GM12892 (cell line): ENCODE measurements at regions not wholly inside any gene's neighbourhood (a gene's known extent, or its start where the extent isn't known, plus 50 kb on each side); places are given as distances from the start of the nearest gene placed in this dataset.

ENCODE experiments used
- DNase-seq: peaks from one replicate; pipeline ENCODE4 v3.0.0; 2011; ENCODE audit not compliant: insufficient read length
- FAIRE-seq: peaks from 2 replicates; lab custom pipeline; 2011; peaks lifted over from hg19 to GRCh38; lab: Jason Lieb, UNC
- POLR2A ChIP-seq: IDR thresholded peaks from 2 replicates; pipeline ENCODE4 v1.6.1; 2011; ENCODE audit warnings: low read depth, low read length, control low read depth
- POLR2AphosphoS5 ChIP-seq: IDR thresholded peaks from 2 replicates; pipeline ENCODE4 v1.6.1; 2011; ENCODE audit warnings: low read depth, low read length, control low read depth
- TAF1 ChIP-seq: IDR thresholded peaks from 2 replicates; pipeline ENCODE4 v1.6.1; 2011; ENCODE audit warnings: low read depth, mild to moderate bottlenecking, control low read depth, low read length, borderline replicate concordance

GRCh38 chr13:97648171-97648880 lies 214.4 kb downstream of the RAP2A start:
- DNase-seq (no peak), FAIRE-seq (no peak)
- no peak for TF ChIP-seq TAF1
- TF ChIP-seq POLR2A, result no peak
- no peak for TF ChIP-seq POLR2AphosphoS5

- FAIRE-seq (no peak), DNase-seq (no peak)
- TF ChIP-seq POLR2A (no peak), POLR2AphosphoS5 (no peak), TAF1 (no peak)
Measured at GRCh38 chr13:97648881-97649224, 214.9 kb downstream of the RAP2A start.

- DNase-seq (no peak), FAIRE-seq (no peak)
- TF ChIP-seq POLR2AphosphoS5, result no peak
- TF ChIP-seq POLR2A, result no peak
- no peak for TF ChIP-seq TAF1
Measured at GRCh38 chr13:97653443-97654140, 219.6 kb downstream of the RAP2A start.

- no peak for FAIRE-seq
- TF ChIP-seq POLR2A (no peak), POLR2AphosphoS5 (no peak), TAF1 (no peak)
- DNase-seq, result no peak
Measured at GRCh38 chr13:97654236-97654635, 220.3 kb downstream of the RAP2A start.

GRCh38 chr13:97658556-97658955 lies 224.6 kb downstream of the RAP2A start:
- DNase-seq (no peak), FAIRE-seq (no peak)
- no peak for TF ChIP-seq TAF1
- TF ChIP-seq POLR2A, result no peak
- TF ChIP-seq POLR2AphosphoS5, result no peak

GRCh38 chr13:97659602-97660001 lies 225.6 kb downstream of the RAP2A start:
- FAIRE-seq, result peak; percentile 14
- no peak for DNase-seq
- no peak for TF ChIP-seq POLR2AphosphoS5
- no peak for TF ChIP-seq POLR2A
- TF ChIP-seq TAF1, result no peak

DNA sequence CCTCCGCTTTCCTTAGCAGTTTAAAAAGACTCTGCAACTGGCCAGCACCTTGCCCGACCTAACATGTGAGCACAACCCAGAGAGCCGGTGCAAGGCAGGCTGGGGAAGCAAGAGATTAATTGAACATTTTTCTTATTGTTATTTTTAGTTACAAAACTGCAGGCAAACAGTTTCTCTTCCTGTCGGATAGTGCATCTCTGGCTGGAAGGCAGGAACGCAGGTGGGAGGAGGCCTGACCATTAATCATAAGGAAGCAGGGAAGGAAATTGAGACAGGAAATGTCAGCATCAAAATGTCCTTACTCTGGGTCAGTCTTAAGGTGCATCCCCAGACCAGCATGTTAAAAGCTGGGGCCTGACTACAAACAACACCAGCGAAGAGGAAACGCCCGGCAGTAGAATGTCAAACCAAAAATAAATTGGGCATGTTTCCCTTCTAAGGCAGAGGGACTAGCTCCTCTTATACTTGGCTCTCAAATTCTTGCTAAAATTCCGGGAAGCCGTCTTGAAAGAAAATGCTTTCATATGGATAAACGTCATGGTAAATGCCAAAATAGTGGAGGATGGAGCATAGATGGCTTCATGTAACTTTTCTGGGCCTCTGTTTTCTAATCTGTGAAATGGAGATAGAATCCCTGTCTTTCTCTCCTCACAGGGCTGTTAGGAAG lies 226.8 kb downstream of the RAP2A start:
- TF ChIP-seq POLR2A (no peak), TAF1 (no peak), POLR2AphosphoS5 (no peak)
- DNase-seq (no peak), FAIRE-seq (no peak)

DNA sequence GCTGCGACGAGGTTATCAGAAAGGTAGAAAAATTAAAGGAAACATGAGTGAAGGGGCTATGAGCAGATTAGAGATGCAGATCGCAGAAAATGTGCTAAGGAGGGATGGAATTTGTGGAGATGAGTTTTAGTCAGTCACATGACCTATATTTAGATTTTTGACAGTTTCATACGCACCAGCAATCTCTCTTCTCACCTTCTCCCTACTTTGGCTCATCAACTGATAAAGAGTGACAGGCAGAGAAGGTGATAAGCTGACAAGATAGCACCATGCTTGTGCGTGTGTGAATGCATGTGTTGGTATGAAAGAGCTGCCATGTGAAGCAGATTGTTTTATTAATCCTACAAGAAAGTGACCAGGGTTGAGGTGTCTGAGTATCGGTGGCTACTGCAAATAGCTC lies 252.6 kb downstream of the RAP2A start:
- no peak for DNase-seq
- FAIRE-seq, result no peak
- TF ChIP-seq POLR2AphosphoS5 (no peak), TAF1 (no peak), POLR2A (no peak)

GRCh38 chr13:97692628-97693027 lies 258.7 kb downstream of the RAP2A start:
- DNase-seq, result no peak
- TF ChIP-seq TAF1 (no peak), POLR2A (no peak), POLR2AphosphoS5 (no peak)
- no peak for FAIRE-seq

GRCh38 chr13:97695684-97696083 lies 257.8 kb upstream of the IPO5 start:
- FAIRE-seq (no peak), DNase-seq (no peak)
- TF ChIP-seq POLR2A, result no peak
- no peak for TF ChIP-seq TAF1
- no peak for TF ChIP-seq POLR2AphosphoS5

DNA sequence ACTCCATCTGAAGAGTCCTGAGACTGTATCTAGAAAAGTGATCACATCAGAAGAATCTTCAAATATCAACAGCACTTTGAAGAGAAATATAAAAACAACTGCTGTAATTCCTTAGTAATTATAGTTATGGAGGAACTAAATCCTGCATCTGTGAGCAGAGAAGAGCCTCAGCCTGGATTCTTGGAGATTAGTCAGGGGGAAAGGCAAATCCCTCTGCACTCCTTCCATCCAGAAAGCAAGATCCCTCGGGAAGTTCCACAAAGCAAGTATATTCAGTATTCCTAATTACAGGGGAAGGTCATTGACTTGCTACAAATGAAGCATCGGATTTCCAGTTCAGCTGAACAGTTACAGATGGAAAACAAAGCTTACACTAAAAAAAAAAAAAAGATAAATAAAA lies 256.6 kb upstream of the IPO5 start:
- no peak for DNase-seq
- no peak for FAIRE-seq
- no peak for TF ChIP-seq POLR2AphosphoS5
